Karpas-422 (cell line): ENCODE measurements at regions not wholly inside any gene's neighbourhood (a gene's known extent, or its start where the extent isn't known, plus 50 kb on each side); places are given as distances from the start of the nearest gene placed in this dataset.

Experiments
- DNase-seq: peaks from one replicate; pipeline ENCODE4 v3.0.0-alpha.2; 2015
- H2AFZ ChIP-seq: fragments of 200-600 bp; sonication (generic); 2 replicates; pipeline ENCODE4 v1.6.1; 2014; ENCODE audit warnings: antibody characterized with exemption, low read length, mixed read lengths
- H3K27ac ChIP-seq: fragments of 200-600 bp; sonication (generic); 2 replicates; pipeline ENCODE4 v1.5.1; 2014; ENCODE audit warnings: mild to moderate bottlenecking, low read length, moderate library complexity
- H3K27me3 ChIP-seq: fragments of 200-600 bp; sonication (generic); 2 replicates; pipeline ENCODE4 v1.6.1; 2014; ENCODE audit warnings: low read length, mixed read lengths
- H3K36me3 ChIP-seq: fragments of 200-600 bp; sonication (generic); 2 replicates; pipeline ENCODE4 v1.6.1; 2014; ENCODE audit warnings: low read length, mixed read lengths; ENCODE audit not compliant: insufficient read depth
- H3K4me1 ChIP-seq: fragments of 200-600 bp; sonication (generic); 2 replicates; pipeline ENCODE4 v1.6.1; 2014; ENCODE audit warnings: mild to moderate bottlenecking, low read length, mixed read lengths
- H3K4me2 ChIP-seq: fragments of 200-600 bp; sonication (generic); 2 replicates; pipeline ENCODE4 v1.6.1; 2014; ENCODE audit warnings: low read length, low read depth, mild to moderate bottlenecking; ENCODE audit not compliant: poor library complexity, severe bottlenecking
- H3K4me3 ChIP-seq: fragments of 200-600 bp; sonication (generic); 2 replicates; pipeline ENCODE4 v1.5.1; 2014; ENCODE audit warnings: mild to moderate bottlenecking, antibody characterized with exemption, low read length, mixed read lengths
- H3K79me2 ChIP-seq: fragments of 200-600 bp; sonication (generic); 2 replicates; pipeline ENCODE4 v1.6.1; 2014; ENCODE audit warnings: mild to moderate bottlenecking, low read length, mixed read lengths
- H3K9ac ChIP-seq: fragments of 200-600 bp; sonication (generic); 2 replicates; pipeline ENCODE4 v1.6.0; 2014; ENCODE audit warnings: low read length
- H3K9me2 ChIP-seq: fragments of 200-600 bp; sonication (generic), shearing (Covaris generic); replicated peaks from 2 replicates; pipeline ENCODE4 v1.6.0; 2014; ENCODE audit warnings: mild to moderate bottlenecking, low read length, moderate library complexity; ENCODE audit not compliant: insufficient read depth
- H3K9me3 ChIP-seq: fragments of 300-700, 200-600 bp; sonication (generic); 2 replicates; pipeline ENCODE4 v1.6.1; 2014; ENCODE audit warnings: low read length, mixed read lengths
- H4K20me1 ChIP-seq: fragments of 200-600 bp; sonication (generic); 2 replicates; pipeline ENCODE4 v1.6.1; 2014; ENCODE audit warnings: mild to moderate bottlenecking, antibody characterized with exemption, low read length, low read depth; ENCODE audit not compliant: insufficient read depth

DNA sequence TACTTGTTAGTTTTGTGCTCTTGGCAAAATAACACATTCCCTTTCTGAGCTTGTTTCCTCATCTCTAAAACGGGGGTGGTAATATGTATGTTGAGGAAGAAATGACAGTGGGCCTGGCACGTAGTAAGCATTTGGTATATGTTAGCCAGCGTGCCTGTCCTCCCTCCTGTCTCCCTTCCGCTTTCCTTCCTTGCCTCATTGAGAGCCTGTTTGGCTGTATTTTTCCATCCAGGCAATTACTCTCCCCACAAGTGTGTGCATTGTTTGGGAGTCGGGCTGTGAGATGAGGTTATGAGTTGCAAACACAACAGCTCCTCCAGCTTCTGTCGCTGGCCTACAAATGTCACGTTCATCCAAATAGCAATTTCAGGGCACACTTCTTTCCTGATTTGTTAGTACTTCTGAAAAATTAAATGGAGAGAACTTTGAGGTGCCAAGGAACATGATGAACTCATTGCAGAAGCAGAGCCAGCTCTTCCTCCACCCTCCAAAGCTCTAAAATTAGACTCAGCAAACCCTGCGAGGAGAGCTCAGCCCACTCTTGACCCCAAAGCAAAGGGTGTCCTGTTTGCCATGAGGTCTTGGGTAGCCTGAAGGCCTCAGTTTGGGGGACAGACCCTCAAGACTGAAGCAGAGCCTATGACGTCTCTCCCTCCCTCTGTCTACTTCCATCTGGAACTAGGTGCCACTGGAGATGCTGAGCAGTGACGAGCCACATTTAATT lies 50.7 kb upstream of the TOX2 start:
- Histone ChIP-seq H3K79me2 (no peaks in the 10 kb centered on the region), H3K9ac (no peak overlapping the region), H3K27me3 (no peaks in the 10 kb centered on the region), H3K4me1 (peaks cover 4% of the 10 kb centered on the region), H2AFZ (no peak overlapping the region; the same call in 1 of the 2 replicates), H3K4me3 (no peak overlapping the region), H4K20me1 (no peaks in the 10 kb centered on the region), H3K9me2 (no peaks in the 10 kb centered on the region), H3K27ac (no peak overlapping the region), H3K4me2 (no peak overlapping the region), H3K9me3 (no peaks in the 10 kb centered on the region), H3K36me3 (no peaks in the 10 kb centered on the region)
- no peak for DNase-seq

DNA sequence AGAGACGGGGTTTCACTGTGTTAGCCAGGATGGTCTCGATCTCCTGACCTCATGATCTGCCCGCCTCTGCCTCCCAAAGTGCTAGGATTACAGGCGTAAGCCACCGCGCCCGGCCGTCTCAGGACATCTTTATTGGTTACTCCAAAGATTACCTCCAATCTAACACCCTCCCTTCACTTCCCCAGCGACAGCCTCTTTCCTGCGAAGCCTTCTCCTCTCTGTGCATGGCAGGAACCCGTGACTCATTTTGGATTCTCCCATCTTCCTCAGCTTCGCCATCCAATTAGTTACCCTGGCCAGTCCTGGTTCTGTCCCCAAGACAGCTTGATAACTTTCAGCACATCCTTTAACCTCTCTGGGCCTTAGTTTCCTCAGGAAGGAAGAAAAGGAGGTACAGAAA lies 51.3 kb upstream of the TOX2 start:
- Histone ChIP-seq H3K36me3 (no peaks in the 10 kb centered on the region), H3K9ac (no peak overlapping the region), H2AFZ (no peak overlapping the region), H3K9me2 (no peaks in the 10 kb centered on the region), H3K4me2 (no peak overlapping the region), H3K27me3 (no peaks in the 10 kb centered on the region), H4K20me1 (no peaks in the 10 kb centered on the region), H3K27ac (no peak overlapping the region), H3K4me3 (no peak overlapping the region), H3K4me1 (peaks cover under 1% of the 10 kb centered on the region; the same call in 1 of the 2 replicates), H3K9me3 (no peaks in the 10 kb centered on the region), H3K79me2 (no peaks in the 10 kb centered on the region)
- no peak for DNase-seq

DNA sequence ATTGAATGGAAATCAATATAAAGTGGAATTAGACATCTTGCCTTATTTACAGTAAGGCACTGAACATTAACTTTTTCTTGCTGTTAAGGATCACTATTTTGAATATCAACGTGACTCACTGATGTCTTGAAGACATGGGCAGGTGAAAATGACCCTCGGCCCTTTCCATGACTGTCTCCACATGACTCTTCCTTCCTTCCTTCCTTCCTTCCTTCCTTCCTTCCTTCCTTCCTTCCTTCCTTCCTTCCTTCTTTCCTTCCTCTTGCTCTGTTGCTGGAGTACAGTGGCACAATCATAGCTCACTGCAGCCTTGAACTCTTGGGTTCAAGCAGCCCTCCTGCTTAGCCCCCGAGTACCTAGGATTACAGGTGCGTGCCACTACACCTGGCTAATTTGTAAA lies 52.2 kb upstream of the TOX2 start:
- Histone ChIP-seq H3K4me2 (no peak overlapping the region), H2AFZ (no peak overlapping the region), H3K9me2 (no peaks in the 10 kb centered on the region), H3K9ac (no peak overlapping the region), H4K20me1 (no peaks in the 10 kb centered on the region), H3K4me1 (no peaks in the 10 kb centered on the region), H3K27ac (no peak overlapping the region), H3K9me3 (no peaks in the 10 kb centered on the region), H3K27me3 (no peaks in the 10 kb centered on the region), H3K79me2 (no peaks in the 10 kb centered on the region), H3K4me3 (no peak overlapping the region), H3K36me3 (no peaks in the 10 kb centered on the region)
- no peak for DNase-seq

DNA sequence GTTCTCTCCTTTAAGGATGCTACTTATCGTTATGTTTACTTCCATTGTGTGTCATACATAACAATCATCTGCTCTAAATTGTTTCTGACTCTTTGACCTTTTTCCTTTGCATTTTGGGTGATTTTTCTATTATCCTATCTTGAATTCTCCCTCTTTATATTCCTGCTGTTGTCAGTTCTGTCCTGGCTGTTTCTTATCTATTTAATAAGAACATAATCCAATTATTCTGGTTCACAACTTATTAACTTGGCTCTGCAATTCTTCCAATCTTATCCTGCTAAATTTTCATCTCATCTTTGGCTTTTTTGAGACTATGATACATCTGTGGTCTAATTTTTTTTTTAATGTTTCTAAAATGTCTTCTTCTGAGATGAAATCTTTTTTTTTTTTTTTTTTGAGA lies 54.7 kb upstream of the TOX2 start:
- Histone ChIP-seq H3K36me3 (no peaks in the 10 kb centered on the region), H2AFZ (no peak overlapping the region), H3K4me3 (no peak overlapping the region), H3K27ac (no peak overlapping the region), H3K9me2 (no peaks in the 10 kb centered on the region), H3K9me3 (no peaks in the 10 kb centered on the region), H3K4me2 (no peak overlapping the region), H3K9ac (no peak overlapping the region), H3K79me2 (no peaks in the 10 kb centered on the region), H4K20me1 (no peaks in the 10 kb centered on the region), H3K27me3 (no peaks in the 10 kb centered on the region), H3K4me1 (no peaks in the 10 kb centered on the region)
- no peak for DNase-seq

DNA sequence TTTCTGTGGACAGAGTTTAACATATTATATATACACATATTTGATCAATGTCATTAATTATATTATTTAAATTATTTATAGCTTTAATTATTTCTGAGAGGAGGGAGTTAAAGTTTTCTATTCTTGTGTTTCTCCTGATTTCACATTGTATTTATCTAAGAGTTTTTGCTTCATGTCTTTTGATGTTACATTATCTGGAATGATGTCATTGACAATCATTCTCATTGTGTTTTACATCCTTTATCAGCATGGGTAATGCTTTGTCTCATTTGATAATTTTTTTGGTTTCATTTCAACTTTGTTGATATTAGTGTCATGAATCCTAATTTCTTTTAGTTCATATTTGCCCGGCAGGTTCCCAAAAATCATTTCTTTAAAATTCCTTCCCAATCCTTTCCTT lies 56.7 kb upstream of the TOX2 start:
- H3K79me2 ChIP-seq: no peaks in the 10 kb centered on the region
- no peak overlapping the region for H2AFZ ChIP-seq
- H3K4me1 ChIP-seq: no peaks in the 10 kb centered on the region

DNA sequence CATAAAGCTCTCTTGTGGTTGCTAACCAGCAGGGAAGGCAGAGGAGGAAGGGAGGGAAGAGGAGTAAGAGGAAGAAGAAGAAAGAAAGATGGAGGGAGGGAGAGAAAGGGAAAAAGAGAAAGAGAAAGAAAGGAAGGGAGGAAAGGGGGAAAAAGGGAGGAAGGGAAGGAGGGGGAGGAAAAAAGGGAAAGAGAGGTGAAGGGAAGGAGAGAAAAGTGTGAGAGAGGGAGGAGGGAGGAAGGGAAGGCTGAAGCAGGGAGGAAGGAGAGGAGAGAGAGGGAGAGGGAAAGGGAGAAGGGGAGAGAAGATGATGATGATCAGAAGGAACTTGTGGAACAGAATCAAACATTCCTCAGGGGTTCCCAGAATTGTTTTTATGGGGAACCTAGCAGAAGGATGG lies 57.5 kb upstream of the TOX2 start:
- no peaks in the 10 kb centered on the region for H3K27me3 ChIP-seq
- no peak overlapping the region for H2AFZ ChIP-seq
- H3K9me3 ChIP-seq: no peaks in the 10 kb centered on the region
- no peak overlapping the region for H3K4me2 ChIP-seq
- H4K20me1 ChIP-seq: no peaks in the 10 kb centered on the region
- no peak overlapping the region for H3K27ac ChIP-seq
- H3K36me3 ChIP-seq: no peaks in the 10 kb centered on the region
- no peaks in the 10 kb centered on the region for H3K9me2 ChIP-seq
- H3K9ac ChIP-seq: no peak overlapping the region
- H3K79me2 ChIP-seq: no peaks in the 10 kb centered on the region
- DNase-seq: no peak
- H3K4me3 ChIP-seq: no peak overlapping the region
- H3K4me1 ChIP-seq: no peaks in the 10 kb centered on the region

More for the DNA sequence above, 56.7 kb upstream of the TOX2 start:
- Histone ChIP-seq H3K9me2 (no peaks in the 10 kb centered on the region), H3K4me3 (no peak overlapping the region), H3K9me3 (no peaks in the 10 kb centered on the region), H3K9ac (no peak overlapping the region), H3K27ac (no peak overlapping the region), H4K20me1 (no peaks in the 10 kb centered on the region), H3K36me3 (no peaks in the 10 kb centered on the region), H3K4me2 (no peak overlapping the region), H3K27me3 (no peaks in the 10 kb centered on the region)
- no peak for DNase-seq

DNA sequence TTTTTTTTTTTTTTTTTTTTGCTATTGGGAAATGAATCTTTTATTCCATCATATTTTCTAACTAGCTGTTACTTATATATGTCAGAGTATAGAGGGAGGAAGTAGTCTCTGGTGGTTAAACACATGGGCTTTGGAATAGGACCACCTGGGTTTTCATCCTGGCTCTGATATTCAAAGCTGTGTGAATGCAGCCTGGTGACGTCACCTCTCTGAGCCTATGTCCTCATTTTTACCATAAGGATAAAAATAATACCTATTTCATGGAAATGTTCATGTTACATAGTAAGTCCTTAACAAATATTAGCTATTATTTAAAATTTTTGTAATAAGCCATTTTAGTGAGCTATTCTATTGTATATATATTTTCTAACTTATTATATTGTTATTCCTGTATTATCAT lies 58.8 kb upstream of the TOX2 start:
- Histone ChIP-seq H3K4me1 (no peaks in the 10 kb centered on the region), H3K9me3 (no peaks in the 10 kb centered on the region), H3K27me3 (no peaks in the 10 kb centered on the region), H3K4me2 (no peak overlapping the region), H3K9ac (no peak overlapping the region), H3K27ac (no peak overlapping the region), H3K4me3 (no peak overlapping the region), H3K79me2 (no peaks in the 10 kb centered on the region), H4K20me1 (no peaks in the 10 kb centered on the region), H3K36me3 (no peaks in the 10 kb centered on the region), H3K9me2 (no peaks in the 10 kb centered on the region), H2AFZ (no peak overlapping the region)
- DNase-seq: no peak

DNA sequence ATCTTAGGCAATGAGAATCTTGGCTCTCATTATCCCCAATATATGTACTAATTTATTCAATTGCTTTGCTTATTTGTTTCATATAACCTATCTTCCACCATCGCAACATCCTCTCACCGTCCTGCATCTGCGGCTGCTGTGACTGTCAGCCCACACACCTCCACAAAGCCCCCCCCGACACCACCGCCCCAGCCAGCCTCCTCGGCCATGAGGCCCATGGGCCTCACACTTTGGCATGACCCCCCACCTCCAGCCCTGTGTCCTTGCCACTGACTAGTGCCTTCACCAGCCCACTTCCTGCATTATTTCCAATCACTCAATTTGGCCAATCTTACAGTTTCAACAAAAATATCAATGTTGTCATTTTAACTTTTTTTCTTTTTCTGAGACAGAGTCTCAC lies 60.7 kb upstream of the TOX2 start:
- Histone ChIP-seq H4K20me1 (no peaks in the 10 kb centered on the region), H3K9ac (no peak overlapping the region), H3K9me2 (no peaks in the 10 kb centered on the region), H3K4me1 (no peaks in the 10 kb centered on the region), H3K4me2 (no peak overlapping the region), H3K36me3 (no peaks in the 10 kb centered on the region), H3K27ac (no peak overlapping the region), H3K27me3 (no peaks in the 10 kb centered on the region), H3K79me2 (no peaks in the 10 kb centered on the region), H3K4me3 (no peak overlapping the region), H2AFZ (no peak overlapping the region), H3K9me3 (no peaks in the 10 kb centered on the region)
- no peak for DNase-seq
